Liver (tissue), 8 donors: ENCODE measurements at regions not wholly inside any gene's neighbourhood (a gene's known extent, or its start where the extent isn't known, plus 50 kb on each side); places are given as distances from the start of the nearest gene placed in this dataset.

ENCODE experiments used
- DNase-seq: peaks from one replicate; pipeline ENCODE4 v3.0.0-alpha.2; 2017; ENCODE audit warnings: low spot score
- H3K27ac ChIP-seq, 2 donors: one replicate each; pipeline ENCODE4 v1.7.0; 2013; ENCODE audit warnings: inconsistent platforms in 2 of 2, low read length in 2 of 2, control low read depth in 1 of 2, low read depth in 1 of 2, mild to moderate bottlenecking in 1 of 2
- H3K27me3 ChIP-seq, 4 donors: one replicate each; pipeline versions ENCODE4 v1.6.1 to v1.7.0; 2013; ENCODE audit warnings: low read length in 3 of 4, inconsistent platforms in 1 of 4, mild to moderate bottlenecking in 1 of 4, moderate library complexity in 1 of 4; ENCODE audit not compliant: control insufficient read depth in 4 of 4, insufficient read depth in 4 of 4
- H3K36me3 ChIP-seq, 4 donors: one replicate each; pipeline versions ENCODE4 v1.6.1 to v1.7.0; 2013; ENCODE audit warnings: low read length in 3 of 4, mild to moderate bottlenecking in 3 of 4, low read depth in 1 of 4, moderate library complexity in 1 of 4; ENCODE audit not compliant: control insufficient read depth in 4 of 4, insufficient read depth in 3 of 4
- H3K4me1 ChIP-seq, 4 donors: one replicate each; pipeline versions ENCODE4 v1.6.1 to v1.7.0; 2013; ENCODE audit warnings: low read length in 3 of 4, mild to moderate bottlenecking in 3 of 4, moderate library complexity in 1 of 4; ENCODE audit not compliant: control insufficient read depth in 4 of 4, insufficient read depth in 4 of 4
- H3K4me3 ChIP-seq, 3 donors: one replicate each; pipeline versions ENCODE4 v1.6.1 to v1.7.0; 2013; ENCODE audit warnings: low read length in 3 of 3, control low read depth in 1 of 3, low read depth in 1 of 3, mild to moderate bottlenecking in 1 of 3
- H3K9ac ChIP-seq, 2 donors: one replicate each; pipeline ENCODE4 v1.7.0; 2013; ENCODE audit warnings: low read length in 2 of 2, mild to moderate bottlenecking in 2 of 2, moderate library complexity in 2 of 2, control low read depth in 1 of 2, low read depth in 1 of 2
- H3K9me3 ChIP-seq, 4 donors: one replicate each; pipeline versions ENCODE4 v1.6.1 to v1.7.0; 2013; ENCODE audit warnings: low read length in 3 of 4; ENCODE audit not compliant: control insufficient read depth in 4 of 4
- EGR1 ChIP-seq, 2 donors: IDR thresholded peaks; 2 replicates each; pipeline ENCODE4 v1.6.1; 2016 to 2018; ENCODE audit warnings: antibody characterized with exemption in 2 of 2, low read depth in 2 of 2
- FOXA1 ChIP-seq: IDR thresholded peaks from 2 replicates; pipeline ENCODE4 v1.6.1; 2016; ENCODE audit warnings: antibody characterized with exemption
- FOXA2 ChIP-seq: IDR thresholded peaks from 2 replicates; pipeline ENCODE4 v1.6.1; 2016; ENCODE audit warnings: antibody characterized with exemption
- GABPA ChIP-seq, 2 donors: IDR thresholded peaks in 1 of 2; conservative IDR thresholded peaks in 1 of 2; 2 replicates each; pipeline ENCODE4 v1.6.1; 2016; ENCODE audit warnings: antibody characterized with exemption in 2 of 2, mild to moderate bottlenecking in 1 of 2, moderate library complexity in 1 of 2
- HNF4A ChIP-seq, 2 donors: conservative IDR thresholded peaks; 2 replicates each; pipeline ENCODE4 v1.6.1; 2016; ENCODE audit warnings: antibody characterized with exemption in 2 of 2, mild to moderate bottlenecking in 2 of 2
- HNF4G ChIP-seq: IDR thresholded peaks from 2 replicates; pipeline ENCODE4 v1.6.1; 2016; ENCODE audit warnings: antibody characterized with exemption
- JUND ChIP-seq, 2 donors: IDR thresholded peaks; 2 replicates each; pipeline ENCODE4 v1.6.1; 2016; ENCODE audit warnings: antibody characterized with exemption in 2 of 2
- NR2F2 ChIP-seq: IDR thresholded peaks from 2 replicates; pipeline ENCODE4 v1.6.1; 2016; ENCODE audit warnings: antibody characterized with exemption
- RAD21 ChIP-seq, 2 donors: IDR thresholded peaks; 2 replicates each; pipeline ENCODE4 v1.6.1; 2016; ENCODE audit warnings: antibody characterized with exemption in 2 of 2, mild to moderate bottlenecking in 2 of 2
- RXRA ChIP-seq, 2 donors: IDR thresholded peaks; 2 replicates each; pipeline ENCODE4 v1.6.1; 2017 to 2018; ENCODE audit warnings: antibody characterized with exemption in 2 of 2, mild to moderate bottlenecking in 1 of 2
- SP1 ChIP-seq: IDR thresholded peaks from 2 replicates; pipeline ENCODE4 v1.6.1; 2018; ENCODE audit warnings: antibody characterized with exemption, mild to moderate bottlenecking
- TAF1 ChIP-seq: conservative IDR thresholded peaks from 2 replicates; pipeline ENCODE4 v1.6.1; 2016; ENCODE audit warnings: antibody characterized with exemption, mild to moderate bottlenecking
- YY1 ChIP-seq: IDR thresholded peaks from 2 replicates; pipeline ENCODE4 v1.6.1; 2016; ENCODE audit warnings: antibody characterized with exemption, mild to moderate bottlenecking
- WGBS: extraction: QIAGEN DNeasy Blood & Tissue Kit; methylation state at CpG from one replicate; pipeline ENCODE4 v1.1.7; 2013; 5-methylcytosine and 5-hydroxymethylcytosine counted together
- TF ChIP-seq, protein P1 (sequence below): fragments of 150-350 bp; IDR thresholded peaks from 2 replicates; pipeline ENCODE4 v1.5.1; 2017; ENCODE audit warnings: improper control_type of control experiment, low read depth, low read length; ENCODE audit not compliant: missing input control
- TF ChIP-seq, protein P2 (sequence below): IDR thresholded peaks from 2 replicates; pipeline ENCODE4 v1.6.1; 2016; ENCODE audit warnings: antibody characterized with exemption, mild to moderate bottlenecking
- TF ChIP-seq, protein P3 (sequence below): IDR thresholded peaks from 2 replicates; pipeline ENCODE4 v1.6.1; 2016; ENCODE audit warnings: antibody characterized with exemption
- TF ChIP-seq, protein P4 (sequence below): IDR thresholded peaks from 2 replicates; pipeline ENCODE4 v1.6.1; 2016; ENCODE audit warnings: antibody characterized with exemption
- TF ChIP-seq, protein P5 (sequence below): IDR thresholded peaks from 2 replicates; pipeline ENCODE4 v1.6.1; 2016; ENCODE audit warnings: antibody characterized with exemption
- donor health status: healthy.
- donor health status: healthy.
- donor health status: healthy.
- donor health status: healthy.
- donor health status: healthy.

DNA sequence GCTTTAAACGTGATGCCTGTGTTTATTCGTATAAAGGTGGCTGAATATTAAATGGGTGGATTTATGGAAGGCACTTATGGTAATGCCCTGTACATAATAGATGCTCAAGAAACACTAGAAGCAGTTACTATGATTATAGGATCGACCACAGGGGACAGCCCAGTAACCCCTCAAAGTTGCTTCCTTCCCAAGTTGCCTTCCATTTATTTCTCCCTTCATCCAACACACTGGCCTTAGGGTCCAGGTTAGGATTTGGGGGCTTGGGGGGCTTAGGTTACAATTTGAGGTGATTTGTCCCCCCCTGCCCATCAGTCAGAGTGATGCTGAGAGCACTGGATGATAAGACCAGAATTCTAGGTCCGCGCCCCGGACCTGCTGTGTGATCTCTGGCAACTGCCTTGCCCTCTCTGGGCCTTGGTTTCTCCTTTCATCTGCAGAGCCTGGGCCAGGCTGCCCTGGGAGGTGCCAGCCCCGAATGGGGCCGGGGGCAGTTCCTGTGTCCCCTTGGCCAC is 101.5 kb downstream of the CEBPB start:
- H3K4me3 ChIP-seq, result no peak overlapping the region
- no peaks in the 10 kb centered on the region for H3K27me3 ChIP-seq
- 50% methylated on average over 8 of the region's 8 CpGs for WGBS
- H3K27ac ChIP-seq, result peak overlapping the region; percentile 81 to 92
- no peaks in the 10 kb centered on the region for H3K36me3 ChIP-seq
- TF ChIP-seq FOXA1 (no peak), TAF1 (no peak)
- DNase-seq, result no peak
- H3K4me1 ChIP-seq, result peaks cover 7 to 39% (median 24%) of the 10 kb centered on the region in 4 donors
- peak overlapping the region in 1 of 2 donors; percentile 8 for H3K9ac ChIP-seq
- H3K9me3 ChIP-seq, result no peaks in the 10 kb centered on the region

DNA sequence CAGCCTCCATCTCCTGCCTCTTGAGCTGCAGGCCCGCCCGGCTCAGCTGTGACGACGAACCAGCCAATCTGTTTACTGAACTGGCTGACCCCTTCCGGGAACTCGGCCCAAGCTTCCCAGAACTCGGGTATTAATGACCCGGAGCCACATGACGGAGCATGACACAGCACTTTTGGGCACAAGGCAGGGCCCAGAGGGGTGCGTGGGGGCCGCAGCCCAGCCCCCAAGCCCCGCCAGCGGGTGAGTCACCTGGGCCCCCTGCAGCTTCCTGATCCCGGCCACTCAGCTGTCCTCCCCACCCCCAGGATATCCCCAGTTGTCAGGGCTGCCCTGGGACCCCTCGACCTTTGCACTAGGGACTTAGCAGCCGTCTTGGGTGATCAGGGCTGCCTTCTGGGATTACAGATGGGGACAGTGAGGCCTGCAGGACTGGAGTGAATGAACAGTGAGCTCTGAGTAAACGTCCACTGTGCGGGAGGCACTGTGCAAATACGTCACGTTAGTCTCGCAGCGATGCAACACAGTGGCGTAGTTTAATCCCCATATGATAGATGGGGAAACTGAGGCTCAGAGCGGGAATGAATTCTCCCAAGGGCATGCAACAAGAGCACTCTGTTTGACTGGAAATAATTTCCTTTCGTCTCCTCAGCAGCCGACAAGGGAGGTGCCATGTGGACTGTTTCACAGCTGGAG is 102.1 kb downstream of the CEBPB start:
- Histone ChIP-seq H3K36me3 (no peaks in the 10 kb centered on the region), H3K27me3 (no peaks in the 10 kb centered on the region), H3K4me1 (peaks cover 7 to 39% (median 24%) of the 10 kb centered on the region in 4 donors), H3K27ac (peak overlapping the region; percentile 81 to 92), H3K9me3 (no peaks in the 10 kb centered on the region), H3K4me3 (peak overlapping the region in 1 of 3 donors; percentile 2), H3K9ac (peak overlapping the region; percentile 39 to 66)
- DNase-seq, result peak; percentile 86
- TF ChIP-seq, protein P1, sequence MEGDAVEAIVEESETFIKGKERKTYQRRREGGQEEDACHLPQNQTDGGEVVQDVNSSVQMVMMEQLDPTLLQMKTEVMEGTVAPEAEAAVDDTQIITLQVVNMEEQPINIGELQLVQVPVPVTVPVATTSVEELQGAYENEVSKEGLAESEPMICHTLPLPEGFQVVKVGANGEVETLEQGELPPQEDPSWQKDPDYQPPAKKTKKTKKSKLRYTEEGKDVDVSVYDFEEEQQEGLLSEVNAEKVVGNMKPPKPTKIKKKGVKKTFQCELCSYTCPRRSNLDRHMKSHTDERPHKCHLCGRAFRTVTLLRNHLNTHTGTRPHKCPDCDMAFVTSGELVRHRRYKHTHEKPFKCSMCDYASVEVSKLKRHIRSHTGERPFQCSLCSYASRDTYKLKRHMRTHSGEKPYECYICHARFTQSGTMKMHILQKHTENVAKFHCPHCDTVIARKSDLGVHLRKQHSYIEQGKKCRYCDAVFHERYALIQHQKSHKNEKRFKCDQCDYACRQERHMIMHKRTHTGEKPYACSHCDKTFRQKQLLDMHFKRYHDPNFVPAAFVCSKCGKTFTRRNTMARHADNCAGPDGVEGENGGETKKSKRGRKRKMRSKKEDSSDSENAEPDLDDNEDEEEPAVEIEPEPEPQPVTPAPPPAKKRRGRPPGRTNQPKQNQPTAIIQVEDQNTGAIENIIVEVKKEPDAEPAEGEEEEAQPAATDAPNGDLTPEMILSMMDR, result no peak
- TF ChIP-seq, protein P2, sequence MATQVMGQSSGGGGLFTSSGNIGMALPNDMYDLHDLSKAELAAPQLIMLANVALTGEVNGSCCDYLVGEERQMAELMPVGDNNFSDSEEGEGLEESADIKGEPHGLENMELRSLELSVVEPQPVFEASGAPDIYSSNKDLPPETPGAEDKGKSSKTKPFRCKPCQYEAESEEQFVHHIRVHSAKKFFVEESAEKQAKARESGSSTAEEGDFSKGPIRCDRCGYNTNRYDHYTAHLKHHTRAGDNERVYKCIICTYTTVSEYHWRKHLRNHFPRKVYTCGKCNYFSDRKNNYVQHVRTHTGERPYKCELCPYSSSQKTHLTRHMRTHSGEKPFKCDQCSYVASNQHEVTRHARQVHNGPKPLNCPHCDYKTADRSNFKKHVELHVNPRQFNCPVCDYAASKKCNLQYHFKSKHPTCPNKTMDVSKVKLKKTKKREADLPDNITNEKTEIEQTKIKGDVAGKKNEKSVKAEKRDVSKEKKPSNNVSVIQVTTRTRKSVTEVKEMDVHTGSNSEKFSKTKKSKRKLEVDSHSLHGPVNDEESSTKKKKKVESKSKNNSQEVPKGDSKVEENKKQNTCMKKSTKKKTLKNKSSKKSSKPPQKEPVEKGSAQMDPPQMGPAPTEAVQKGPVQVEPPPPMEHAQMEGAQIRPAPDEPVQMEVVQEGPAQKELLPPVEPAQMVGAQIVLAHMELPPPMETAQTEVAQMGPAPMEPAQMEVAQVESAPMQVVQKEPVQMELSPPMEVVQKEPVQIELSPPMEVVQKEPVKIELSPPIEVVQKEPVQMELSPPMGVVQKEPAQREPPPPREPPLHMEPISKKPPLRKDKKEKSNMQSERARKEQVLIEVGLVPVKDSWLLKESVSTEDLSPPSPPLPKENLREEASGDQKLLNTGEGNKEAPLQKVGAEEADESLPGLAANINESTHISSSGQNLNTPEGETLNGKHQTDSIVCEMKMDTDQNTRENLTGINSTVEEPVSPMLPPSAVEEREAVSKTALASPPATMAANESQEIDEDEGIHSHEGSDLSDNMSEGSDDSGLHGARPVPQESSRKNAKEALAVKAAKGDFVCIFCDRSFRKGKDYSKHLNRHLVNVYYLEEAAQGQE, result peak; percentile 76
- TF ChIP-seq, protein P3, sequence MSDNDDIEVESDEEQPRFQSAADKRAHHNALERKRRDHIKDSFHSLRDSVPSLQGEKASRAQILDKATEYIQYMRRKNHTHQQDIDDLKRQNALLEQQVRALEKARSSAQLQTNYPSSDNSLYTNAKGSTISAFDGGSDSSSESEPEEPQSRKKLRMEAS, result peak; percentile 95
- TF ChIP-seq GABPA (IDR thresholded peaks at IDR 0.05 in 1 of 2, conservative IDR thresholded peaks at IDR 0.05 in 1 of 2) (peak in 1 of 2 donors; percentile 71), JUND (IDR thresholded peaks at IDR 0.05) (peak; percentile 85 to 90), FOXA2 (peak; percentile 68), EGR1 (IDR thresholded peaks at IDR 0.05; ENCODE audit: low read depth in 2 of 2) (peak; percentile 47 to 69), FOXA1 (peak; percentile 82), HNF4G (peak; percentile 53), YY1 (peak; percentile 94), RXRA (IDR thresholded peaks at IDR 0.05) (peak; percentile 98 to 99), TAF1 (no peak), HNF4A (conservative IDR thresholded peaks at IDR 0.05) (peak; percentile 80 to 81), RAD21 (IDR thresholded peaks at IDR 0.05) (peak; percentile 63 to 74), NR2F2 (peak; percentile 99), SP1 (peak; percentile 96)
- TF ChIP-seq, protein P4, sequence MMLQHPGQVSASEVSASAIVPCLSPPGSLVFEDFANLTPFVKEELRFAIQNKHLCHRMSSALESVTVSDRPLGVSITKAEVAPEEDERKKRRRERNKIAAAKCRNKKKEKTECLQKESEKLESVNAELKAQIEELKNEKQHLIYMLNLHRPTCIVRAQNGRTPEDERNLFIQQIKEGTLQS, result peak; percentile 82
- TF ChIP-seq, protein P5, sequence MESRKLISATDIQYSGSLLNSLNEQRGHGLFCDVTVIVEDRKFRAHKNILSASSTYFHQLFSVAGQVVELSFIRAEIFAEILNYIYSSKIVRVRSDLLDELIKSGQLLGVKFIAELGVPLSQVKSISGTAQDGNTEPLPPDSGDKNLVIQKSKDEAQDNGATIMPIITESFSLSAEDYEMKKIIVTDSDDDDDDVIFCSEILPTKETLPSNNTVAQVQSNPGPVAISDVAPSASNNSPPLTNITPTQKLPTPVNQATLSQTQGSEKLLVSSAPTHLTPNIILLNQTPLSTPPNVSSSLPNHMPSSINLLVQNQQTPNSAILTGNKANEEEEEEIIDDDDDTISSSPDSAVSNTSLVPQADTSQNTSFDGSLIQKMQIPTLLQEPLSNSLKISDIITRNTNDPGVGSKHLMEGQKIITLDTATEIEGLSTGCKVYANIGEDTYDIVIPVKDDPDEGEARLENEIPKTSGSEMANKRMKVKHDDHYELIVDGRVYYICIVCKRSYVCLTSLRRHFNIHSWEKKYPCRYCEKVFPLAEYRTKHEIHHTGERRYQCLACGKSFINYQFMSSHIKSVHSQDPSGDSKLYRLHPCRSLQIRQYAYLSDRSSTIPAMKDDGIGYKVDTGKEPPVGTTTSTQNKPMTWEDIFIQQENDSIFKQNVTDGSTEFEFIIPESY, result no peak
- 26% methylated on average over 26 of the region's 26 CpGs for WGBS
